GM12878 (cell line): ENCODE measurements at regions not wholly inside any gene's neighbourhood (a gene's known extent, or its start where the extent isn't known, plus 50 kb on each side); places are given as distances from the start of the nearest gene placed in this dataset.

Source experiments
- CBX3 ChIP-seq: fragments of 200-600 bp; sonication (generic); IDR thresholded peaks from 2 replicates; pipeline ENCODE4 v1.6.1; 2016; ENCODE audit warnings: low read depth, borderline replicate concordance
- CTCF ChIP-seq, 3 experiments: IDR thresholded peaks in 2 of 3; conservative IDR thresholded peaks in 1 of 3; 2 replicates each; pipeline ENCODE4 v1.5.1; 2011; ENCODE audit warnings: low read depth in 3 of 3, low read length in 3 of 3, mild to moderate bottlenecking in 3 of 3, control low read depth in 2 of 3, moderate library complexity in 2 of 3, inconsistent platforms in 1 of 3, mixed read lengths in 1 of 3; ENCODE audit not compliant: control insufficient read depth in 2 of 3, insufficient read depth in 1 of 3; ENCODE audit errors: extremely low read depth in 1 of 3
- DPF2 ChIP-seq: fragments of 450-650 bp; IDR thresholded peaks from 2 replicates; pipeline ENCODE4 v1.6.1; 2017; ENCODE audit warnings: mild to moderate bottlenecking
- E2F8 ChIP-seq: fragments of 450-650 bp; IDR thresholded peaks from 2 replicates; pipeline ENCODE4 v1.6.1; 2018; ENCODE audit warnings: mild to moderate bottlenecking, low read depth, moderate library complexity; ENCODE audit not compliant: partially characterized antibody
- HSF1 ChIP-seq: fragments of 150-350 bp; IDR thresholded peaks from 2 replicates; pipeline ENCODE4 v1.6.1; 2014; ENCODE audit warnings: mild to moderate bottlenecking, low read depth, low read length
- JUND ChIP-seq: IDR thresholded peaks from 2 replicates; pipeline ENCODE4 v1.6.1; 2012; ENCODE audit warnings: low read depth, mild to moderate bottlenecking, low read length, improper control_type of control experiment, moderate library complexity
- KAT2A ChIP-seq: conservative IDR thresholded peaks from 2 replicates; pipeline ENCODE4 v1.6.1; 2011; ENCODE audit warnings: low read depth, low read length; ENCODE audit not compliant: control insufficient read depth
- MTA3 ChIP-seq: IDR thresholded peaks from 2 replicates; pipeline ENCODE4 v1.6.1; 2012; ENCODE audit warnings: low read length, inconsistent platforms, borderline replicate concordance
- MYB ChIP-seq: fragments of 150-350 bp; IDR thresholded peaks from 2 replicates; pipeline ENCODE4 v1.6.1; 2014; ENCODE audit warnings: mild to moderate bottlenecking, low read depth, low read length, borderline replicate concordance
- NR2C1 ChIP-seq: fragments of 450-650 bp; IDR thresholded peaks from 2 replicates; pipeline ENCODE4 v1.6.1; 2017; ENCODE audit warnings: antibody characterized with exemption, mild to moderate bottlenecking, moderate library complexity
- NRF1 ChIP-seq: conservative IDR thresholded peaks from 2 replicates; pipeline ENCODE4 v1.6.1; 2011; ENCODE audit warnings: mild to moderate bottlenecking, low read depth, low read length, improper control_type of control experiment
- POLR2AphosphoS5 ChIP-seq: IDR thresholded peaks from 2 replicates; pipeline ENCODE4 v1.6.1; 2011; ENCODE audit warnings: mild to moderate bottlenecking, low read length, inconsistent platforms
- RAD51 ChIP-seq: fragments of 450-650 bp; IDR thresholded peaks from 2 replicates; pipeline ENCODE4 v1.6.1; 2016; ENCODE audit warnings: moderate library complexity, mild to moderate bottlenecking, inconsistent platforms
- RB1 ChIP-seq: fragments of 450-650 bp; formaldehyde crosslinking; IDR thresholded peaks from 2 replicates; pipeline ENCODE4 v1.6.1; 2017; ENCODE audit warnings: mild to moderate bottlenecking, borderline replicate concordance
- SIN3A ChIP-seq: IDR thresholded peaks from 2 replicates; pipeline ENCODE4 v1.6.1; 2012; ENCODE audit warnings: low read depth, low read length, improper control_type of control experiment
- SPI1 ChIP-seq: IDR thresholded peaks from 2 replicates; pipeline ENCODE4 v1.6.1; 2011; ENCODE audit warnings: low read depth, mild to moderate bottlenecking, low read length, moderate library complexity, borderline replicate concordance; ENCODE audit not compliant: insufficient read depth
- STAT1 ChIP-seq: fragments of 450-650 bp; conservative IDR thresholded peaks from 2 replicates; pipeline ENCODE4 v1.6.1; 2014; ENCODE audit warnings: antibody characterized with exemption, mild to moderate bottlenecking
- SUPT20H ChIP-seq: IDR thresholded peaks from 2 replicates; pipeline ENCODE4 v1.6.1; 2011; ENCODE audit warnings: low read depth, mild to moderate bottlenecking, low read length, moderate library complexity, borderline replicate concordance; ENCODE audit not compliant: control insufficient read depth
- TCF3 ChIP-seq: IDR thresholded peaks from 2 replicates; pipeline ENCODE4 v1.6.1; 2012; ENCODE audit warnings: low read depth, mild to moderate bottlenecking, low read length, borderline replicate concordance; ENCODE audit not compliant: insufficient read depth
- USF1 ChIP-seq: IDR thresholded peaks from 2 replicates; pipeline ENCODE4 v1.6.1; 2011; ENCODE audit warnings: borderline replicate concordance, low read depth, mild to moderate bottlenecking, moderate library complexity, mixed read lengths, low read length; ENCODE audit not compliant: insufficient read depth; ENCODE audit errors: extremely low read length
- USF2 ChIP-seq: IDR thresholded peaks from 2 replicates; pipeline ENCODE4 v1.6.1; 2011; ENCODE audit warnings: low read depth, low read length, improper control_type of control experiment, borderline replicate concordance
- WRNIP1 ChIP-seq: IDR thresholded peaks from 2 replicates; pipeline ENCODE4 v1.6.1; 2011; ENCODE audit warnings: low read depth, low read length, improper control_type of control experiment, borderline replicate concordance

GRCh38 chr2:75800456-75800855 is 89.7 kb upstream of the GCFC2 start (continued):
- TF ChIP-seq HSF1 (no peak), NRF1 (no peak), SPI1 (no peak), STAT1 (no peak), MYB (no peak), NR2C1 (no peak), CTCF (IDR thresholded peaks at IDR 0.05 in 2 of 3, conservative IDR thresholded peaks at IDR 0.05 in 1 of 3; ENCODE audit: control insufficient read depth in 2 of 3, extremely low read depth in 1 of 3, insufficient read depth in 1 of 3, low read depth in 3 of 3, low read length in 3 of 3) (no peak), USF1 (no peak), JUND (0 out of 2 replicates have a peak, but pooled peaks have one; percentile 38), MTA3 (no peak; the same call in 1 of the 2 replicates), DPF2 (peak; percentile 44; the same call in 1 of the 2 replicates), TCF3 (0 out of 2 replicates have a peak, but pooled peaks have one; percentile 28), POLR2AphosphoS5 (no peak), CBX3 (no peak), WRNIP1 (no peak), RAD51 (no peak), RB1 (no peak), SIN3A (no peak), E2F8 (no peak), KAT2A (no peak), SUPT20H (no peak), USF2 (no peak)
